Prostate gland (tissue), 2 donors: ENCODE measurements at regions not wholly inside any gene's neighbourhood (a gene's known extent, or its start where the extent isn't known, plus 50 kb on each side); places are given as distances from the start of the nearest gene placed in this dataset.

Experiments
- CTCF ChIP-seq, 4 experiments: fragments of 200-600 bp in 2 of 4; fragments of 450-650 bp in 2 of 4; sonication (generic) in 2 of 4; IDR thresholded peaks; 1 replicate in 3 of 4; 2 replicates in 1 of 4; pipeline ENCODE4 v1.5.1; 2016 to 2019; ENCODE audit warnings: antibody characterized with exemption in 4 of 4, mild to moderate bottlenecking in 2 of 4, moderate library complexity in 2 of 4
- POLR2A ChIP-seq: fragments of 450-650 bp; IDR thresholded peaks from one replicate; pipeline ENCODE4 v1.6.1; 2016; ENCODE audit warnings: antibody characterized with exemption, mild to moderate bottlenecking

GRCh38 chr6:146950351-146950835 lies 253.8 kb upstream of the STXBP5 start:
- TF ChIP-seq POLR2A (no peak), CTCF (IDR thresholded peaks at IDR 0.05) (no peak)
